NCI-H146 treated with DMSO at 0.1 percent for 48 hours (cell line): ENCODE measurements at regions not wholly inside any gene's neighbourhood (a gene's known extent, or its start where the extent isn't known, plus 50 kb on each side); places are given as distances from the start of the nearest gene placed in this dataset.
"Not testable (repeated sequence)": the region's sequence is repeated elsewhere in the genome, so short reads cannot be mapped to it uniquely, and the experiment has no call there.

Source experiments
- DNase-seq: peaks from one replicate; lab custom pipeline; 2025; ENCODE audit not compliant: unreplicated experiment; lab: John Stamatoyannopoulos, UW

GRCh38 chr6:82419132-82419581 lies 55.5 kb downstream of the TPBG start:
- no peak for DNase-seq

DNA sequence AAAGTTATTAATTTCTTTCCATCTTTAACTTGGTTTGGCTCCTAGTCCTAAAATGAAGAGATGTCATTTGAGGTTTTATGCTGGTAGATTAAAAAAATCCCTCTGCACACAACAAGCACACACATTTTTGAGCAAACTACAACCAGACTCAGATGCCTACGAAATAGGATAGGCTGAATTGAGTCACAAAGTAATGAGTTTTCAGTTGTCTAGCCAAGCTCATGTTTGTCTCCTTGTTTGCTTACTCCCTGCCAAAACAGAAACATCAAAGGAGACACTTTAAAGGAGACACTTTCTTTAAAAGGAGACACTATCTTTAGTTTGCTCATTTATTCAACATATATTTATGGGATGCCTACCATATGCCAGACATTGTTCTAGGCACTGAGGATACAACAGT lies 56.2 kb downstream of the TPBG start:
- no peak for DNase-seq

GRCh38 chr6:82430611-82431010 lies 67.0 kb downstream of the TPBG start:
- no peak for DNase-seq

- DNase-seq = no peak
Observed at GRCh38 chr6:82436740-82437139, 73.1 kb downstream of the TPBG start.

GRCh38 chr6:82437701-82438100 lies 74.1 kb downstream of the TPBG start:
- DNase-seq = no peak

DNA sequence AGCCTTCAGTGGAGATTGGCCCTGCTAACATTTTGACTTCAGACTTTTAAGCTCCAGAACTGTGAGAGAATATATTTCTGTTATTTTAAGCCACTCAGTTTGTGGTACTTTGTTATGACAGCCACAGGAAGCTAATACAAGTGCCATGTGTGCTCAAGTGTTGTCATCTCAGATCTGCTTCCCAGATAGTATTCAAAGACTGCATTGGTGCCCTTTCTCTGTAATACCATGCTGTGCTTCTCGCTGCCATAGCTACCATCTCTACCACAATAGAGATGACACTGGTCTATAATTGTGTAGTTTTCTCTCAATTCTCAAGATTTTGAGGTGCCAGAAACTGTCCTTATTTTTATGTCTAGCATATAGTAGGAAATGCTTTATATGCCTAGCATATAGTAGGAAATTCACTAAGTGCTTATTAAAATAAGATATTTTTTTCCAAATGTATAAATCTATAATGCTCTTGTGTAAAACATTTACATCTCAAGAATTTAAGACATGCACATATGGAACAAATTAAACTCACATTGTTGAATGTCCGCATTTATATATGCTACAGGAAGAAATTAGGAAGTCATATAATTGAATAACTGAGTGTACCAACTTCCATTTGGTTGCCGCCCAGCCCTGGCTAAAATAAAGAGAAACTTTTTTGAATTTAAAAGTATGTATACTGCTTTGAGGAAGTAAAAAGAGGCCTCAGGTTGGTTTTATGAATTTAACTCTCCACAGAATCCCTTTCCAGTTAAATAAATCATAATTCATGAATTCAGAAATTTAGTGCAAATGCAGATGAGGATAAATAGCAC lies 77.6 kb downstream of the TPBG start:
- DNase-seq = peak; percentile 80

- DNase-seq = no peak
Observed at GRCh38 chr6:82442061-82442719, 78.6 kb downstream of the TPBG start.

GRCh38 chr6:82458147-82458546 lies 94.5 kb downstream of the TPBG start:
- no peak for DNase-seq

GRCh38 chr6:82458705-82459104 lies 95.1 kb downstream of the TPBG start:
- no peak for DNase-seq

DNA sequence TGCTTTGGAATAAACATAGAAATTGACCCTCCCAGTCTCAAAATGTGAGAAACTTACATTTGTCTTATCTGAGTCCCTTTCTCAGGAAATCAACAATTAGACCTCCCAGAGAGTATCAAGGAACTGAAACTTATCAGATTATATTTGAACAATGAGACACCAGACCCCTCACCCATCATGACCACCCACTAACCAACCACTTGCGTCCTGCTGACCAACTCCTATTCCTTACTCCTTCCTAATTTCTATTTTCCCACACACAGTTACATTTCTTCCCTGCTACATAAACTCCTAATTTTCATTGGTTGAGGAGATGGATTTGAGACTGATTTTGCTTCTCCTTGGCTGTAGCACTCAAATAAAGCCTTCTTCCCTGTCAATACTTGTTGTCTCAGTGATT lies 97.9 kb downstream of the TPBG start:
- DNase-seq = no peak

GRCh38 chr6:82467338-82467737 lies 103.7 kb downstream of the TPBG start:
- DNase-seq = no peak

GRCh38 chr6:82470123-82470522 lies 106.5 kb downstream of the TPBG start:
- DNase-seq = not testable (repeated sequence)

DNA sequence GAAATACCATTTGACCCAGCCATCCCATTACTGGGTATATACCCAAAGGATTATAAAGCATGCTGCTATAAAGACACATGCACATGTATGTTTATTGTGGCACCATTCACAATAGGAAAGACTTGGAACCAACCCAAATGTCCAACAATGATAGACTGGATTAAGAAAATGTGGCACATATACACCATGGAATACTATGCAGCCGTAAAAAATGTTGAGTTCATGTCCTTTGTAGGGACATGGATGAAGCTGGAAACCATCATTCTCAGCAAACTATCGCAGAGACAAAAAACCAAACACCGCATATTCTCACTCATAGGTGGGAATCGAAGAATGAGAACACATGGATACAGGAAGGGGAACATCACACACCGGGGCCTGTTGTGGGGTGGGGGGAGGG lies 111.5 kb downstream of the TPBG start:
- DNase-seq = not testable (repeated sequence)

- DNase-seq = no peak
Observed at GRCh38 chr6:82484001-82484400, 120.4 kb downstream of the TPBG start.

GRCh38 chr6:82484737-82485626 lies 121.4 kb downstream of the TPBG start:
- DNase-seq = no peak

DNA sequence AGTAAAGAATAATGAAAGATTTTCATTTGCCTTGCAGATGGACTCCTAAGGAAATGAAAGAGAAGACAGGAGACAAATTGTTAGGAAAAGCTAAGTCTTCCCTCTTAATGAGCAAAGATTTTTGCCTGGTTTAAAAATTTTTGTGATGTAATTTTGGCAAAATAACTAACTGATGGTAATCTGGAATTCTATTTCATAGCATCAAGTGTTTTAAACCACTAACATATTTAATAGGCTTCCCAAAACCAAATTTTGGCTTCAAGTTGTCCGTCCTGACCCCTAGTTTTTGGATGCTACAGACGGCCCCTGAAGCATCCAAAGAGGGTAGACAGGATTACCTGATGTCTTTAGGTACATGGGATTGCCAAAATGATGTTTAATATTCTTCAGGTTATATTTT lies 124.3 kb downstream of the TPBG start:
- no peak for DNase-seq

GRCh38 chr6:82488403-82488802 lies 124.8 kb downstream of the TPBG start:
- no peak for DNase-seq

DNA sequence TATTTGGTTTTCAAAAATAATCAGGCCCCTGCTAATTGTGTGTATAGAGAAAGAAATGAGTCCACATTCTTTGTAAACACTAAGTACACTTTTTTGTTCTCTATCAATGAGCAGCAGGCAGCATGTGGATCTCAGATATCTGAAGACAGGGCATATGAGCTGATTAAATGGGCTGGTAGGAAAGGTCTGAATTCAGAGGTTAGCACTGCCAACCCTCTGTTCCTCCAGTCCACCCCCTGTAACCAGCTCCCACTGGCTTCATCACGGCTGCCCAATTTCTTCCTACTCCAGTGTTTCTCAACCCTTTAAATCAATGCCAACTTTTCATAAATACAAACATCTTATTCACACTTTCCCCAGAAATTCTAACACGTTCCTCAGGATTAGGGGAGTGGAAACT lies 128.5 kb downstream of the TPBG start:
- DNase-seq = peak; percentile 90

DNA sequence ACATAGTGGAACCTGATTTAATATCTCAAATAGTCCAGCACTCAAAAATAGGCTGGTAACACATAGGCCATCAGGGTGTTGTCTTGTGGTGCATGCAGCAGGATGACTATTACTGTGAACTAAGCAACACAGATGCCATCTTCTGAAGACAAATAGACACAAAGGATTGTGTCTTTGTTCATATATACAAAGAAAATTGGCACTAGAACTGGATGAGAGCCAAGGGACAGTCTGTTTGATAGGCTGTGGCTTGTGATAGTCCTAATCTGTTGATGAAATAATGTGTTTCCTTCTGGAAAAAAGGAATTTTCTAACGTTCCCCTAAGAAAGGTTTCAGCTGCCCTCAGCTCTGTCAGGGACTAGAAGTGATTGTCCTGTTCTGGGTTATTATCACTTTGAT lies 129.8 kb downstream of the TPBG start:
- peak; percentile 59 for DNase-seq

DNA sequence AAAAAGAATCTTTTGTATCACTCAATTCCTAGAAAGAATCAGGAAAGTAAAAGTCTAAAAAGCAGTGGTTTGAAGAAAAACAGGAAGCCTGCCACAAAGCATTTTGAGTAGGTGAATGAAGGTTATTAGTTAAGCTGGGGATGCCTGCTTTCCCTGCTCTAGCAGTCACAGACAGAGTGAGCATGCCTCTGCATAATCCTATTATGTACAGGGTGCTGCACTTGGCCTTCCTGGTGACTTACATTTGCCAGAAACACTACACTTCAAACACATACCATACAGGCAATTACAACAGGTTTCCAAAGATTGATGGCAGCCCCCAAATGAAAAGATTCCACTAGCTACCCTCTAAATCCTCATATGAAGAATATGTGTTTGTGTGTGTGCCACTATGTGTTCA lies 130.8 kb downstream of the TPBG start:
- DNase-seq = no peak

DNA sequence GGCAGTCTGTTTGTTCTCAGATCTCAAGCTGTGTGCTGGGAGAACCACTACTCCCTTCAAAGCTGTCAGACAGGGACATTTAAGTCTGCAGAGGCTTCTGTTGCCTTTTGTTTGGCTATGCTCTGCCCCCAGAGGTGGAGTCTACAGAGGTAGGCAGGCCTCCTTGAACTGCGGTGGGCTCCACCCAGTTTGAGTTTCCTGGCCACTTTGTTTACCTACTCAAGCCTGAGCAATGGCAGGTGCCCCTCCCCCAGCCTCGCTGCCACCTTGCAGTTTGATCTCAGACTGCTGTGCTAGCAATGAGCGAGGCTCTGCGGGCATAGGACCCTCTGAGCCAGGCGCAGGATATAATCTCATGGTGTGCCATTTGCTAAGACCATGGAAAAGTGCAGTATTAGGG lies 138.3 kb downstream of the TPBG start:
- DNase-seq = not testable (repeated sequence)

DNA sequence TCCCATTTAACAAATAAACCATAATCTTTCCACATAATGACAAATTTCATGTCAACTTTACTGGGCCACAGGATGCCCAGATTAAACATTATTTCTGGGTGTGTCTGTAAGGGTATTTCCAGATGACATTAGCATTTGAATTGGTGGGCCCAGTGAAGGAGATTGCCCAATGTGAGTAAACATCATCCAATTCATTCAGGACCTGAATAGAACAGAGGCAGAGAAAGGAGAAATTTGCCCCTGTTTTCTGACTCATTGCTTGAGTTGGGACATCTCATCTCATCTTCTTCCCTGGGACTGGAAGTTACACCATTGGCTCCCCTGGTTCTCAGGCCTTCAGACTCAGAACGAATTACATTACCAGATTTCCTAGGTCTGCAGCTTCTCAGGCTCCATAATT lies 142.9 kb downstream of the TPBG start:
- DNase-seq = no peak
